GM18498 (cell line): ENCODE measurements at regions not wholly inside any gene's neighbourhood (a gene's known extent, or its start where the extent isn't known, plus 50 kb on each side); places are given as distances from the start of the nearest gene placed in this dataset.

Experiments
- ATAC-seq: cut with Tn5 transposase; IDR thresholded peaks from one replicate; pipeline ENCODE4 v1.9.1; 2021; ENCODE audit warnings: mild to moderate bottlenecking, moderate library complexity; ENCODE audit not compliant: unreplicated experiment

DNA sequence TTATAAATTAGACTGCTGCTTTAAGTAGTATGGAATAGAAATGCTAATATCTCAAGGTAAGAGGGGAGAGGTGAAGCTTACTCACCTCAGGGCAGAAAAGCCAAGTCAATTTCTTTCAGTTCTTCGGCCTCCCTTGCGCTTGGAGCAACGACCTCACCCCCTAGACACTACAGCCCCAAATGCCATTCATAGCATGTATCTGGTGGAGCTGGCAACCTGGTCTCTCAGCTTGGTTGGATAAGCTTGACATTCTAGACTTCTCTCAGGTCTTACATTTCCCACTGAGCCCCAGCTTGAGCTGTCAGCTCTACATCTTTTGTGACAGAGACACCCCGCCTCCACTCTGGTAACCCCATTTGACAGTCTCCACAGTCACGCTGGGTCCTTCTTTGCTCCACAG lies 154.9 kb downstream of the ZNF608 start:
- ATAC-seq = no peak

DNA sequence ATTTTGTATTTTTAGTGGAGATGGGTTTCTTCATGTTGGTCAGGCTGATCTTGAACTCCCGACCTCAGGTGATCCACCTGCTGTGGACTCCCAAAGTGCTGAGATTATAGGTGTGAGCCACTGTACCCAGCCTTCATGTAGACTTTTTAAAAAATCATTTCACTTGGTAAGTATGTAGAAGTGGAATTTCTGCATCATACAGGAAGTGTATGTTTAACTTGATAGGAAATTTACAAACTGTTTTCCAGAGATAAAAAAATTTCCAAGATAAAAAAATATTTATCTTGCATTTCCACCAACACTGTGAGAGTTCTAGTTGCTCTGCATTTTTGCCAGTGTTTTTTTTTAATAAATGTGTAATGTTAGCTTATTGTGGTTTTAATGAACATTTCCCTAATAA lies 155.8 kb downstream of the ZNF608 start:
- no peak for ATAC-seq

- ATAC-seq = no peak
Observed at GRCh38 chr5:124587280-124587679, 159.2 kb downstream of the ZNF608 start.

- ATAC-seq = no peak
Observed at GRCh38 chr5:124584991-124585715, 161.3 kb downstream of the ZNF608 start.

- peak; percentile 99 for ATAC-seq
Observed at GRCh38 chr5:124583469-124584350, 162.7 kb downstream of the ZNF608 start.

GRCh38 chr5:124582561-124582840 lies 163.9 kb downstream of the ZNF608 start:
- ATAC-seq = no peak

DNA sequence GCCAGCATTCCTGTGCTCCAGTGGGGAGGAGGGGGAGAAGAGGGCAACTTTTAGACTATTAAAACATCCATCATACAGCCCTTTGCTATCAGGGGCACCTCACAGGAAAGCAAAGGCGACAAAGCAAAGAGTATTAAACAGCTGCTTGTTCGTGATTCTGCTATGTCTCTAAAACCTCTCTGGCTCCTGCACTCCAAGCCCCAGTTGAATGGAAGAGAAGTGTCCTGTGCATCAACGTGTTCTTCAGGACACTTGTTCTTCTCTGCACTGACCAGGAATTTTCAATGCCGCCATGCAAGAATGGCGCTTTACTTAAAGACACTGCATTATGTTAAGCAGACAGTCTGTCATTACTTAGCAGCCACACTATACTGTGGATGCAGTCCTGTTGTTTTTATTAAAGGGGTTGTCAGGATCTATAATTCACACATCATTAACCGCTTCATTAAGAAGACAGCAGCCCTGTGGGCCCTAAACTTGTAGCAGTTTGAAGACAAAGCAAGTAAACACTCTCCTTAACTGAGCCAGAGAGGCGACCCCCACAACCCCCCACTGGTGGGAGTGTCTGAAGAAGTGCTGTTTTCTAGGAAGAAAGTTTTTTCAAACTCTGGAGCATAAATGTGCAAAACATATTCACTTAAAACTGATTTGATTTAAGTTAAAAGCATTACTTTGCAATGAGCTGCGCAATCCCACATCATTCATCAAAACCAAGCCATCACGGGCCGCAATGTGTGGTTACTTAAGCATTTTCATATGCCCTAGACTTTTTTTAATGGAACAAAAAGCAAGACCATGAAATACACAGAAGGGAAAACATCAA lies 164.5 kb downstream of the ZNF608 start:
- no peak for ATAC-seq

DNA sequence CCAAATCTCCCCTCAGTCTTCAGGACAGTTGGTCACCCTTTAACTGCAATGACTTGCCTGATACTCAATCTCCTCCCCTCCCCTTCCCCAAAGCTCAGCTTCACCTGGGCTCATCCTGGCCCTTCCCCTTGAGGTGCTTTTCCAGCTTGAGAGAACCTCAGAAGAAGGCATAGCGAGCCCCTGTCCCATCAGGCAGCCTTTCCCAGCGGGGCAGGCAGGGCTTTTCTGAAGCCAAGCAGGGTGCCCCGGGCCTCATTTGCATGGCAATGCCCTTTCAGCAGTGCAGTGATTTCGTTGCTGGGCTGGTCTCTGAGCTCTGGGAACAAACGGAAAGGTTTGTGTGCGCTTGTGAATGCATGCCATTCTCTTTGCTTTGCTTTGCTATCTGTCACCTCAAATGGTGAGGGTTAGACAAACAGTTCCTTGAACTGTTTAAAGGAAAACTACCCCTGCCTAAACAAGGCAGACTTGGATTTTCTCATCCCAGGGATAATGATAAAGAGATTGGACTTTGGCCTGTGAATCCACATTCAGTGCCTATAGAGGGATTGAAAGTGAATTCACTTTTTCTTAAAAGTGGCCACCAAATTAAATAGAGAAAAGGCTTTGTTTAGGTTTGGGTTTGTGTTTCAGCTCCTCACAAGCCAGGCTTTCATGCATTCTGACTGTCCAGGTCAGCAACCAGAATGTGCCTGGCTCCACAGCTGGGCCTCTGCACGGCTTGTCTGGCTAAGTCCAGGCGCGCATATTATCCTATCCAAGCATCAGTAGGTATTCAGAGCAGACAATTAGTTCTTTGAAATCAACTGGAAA lies 165.3 kb downstream of the ZNF608 start:
- no peak for ATAC-seq

DNA sequence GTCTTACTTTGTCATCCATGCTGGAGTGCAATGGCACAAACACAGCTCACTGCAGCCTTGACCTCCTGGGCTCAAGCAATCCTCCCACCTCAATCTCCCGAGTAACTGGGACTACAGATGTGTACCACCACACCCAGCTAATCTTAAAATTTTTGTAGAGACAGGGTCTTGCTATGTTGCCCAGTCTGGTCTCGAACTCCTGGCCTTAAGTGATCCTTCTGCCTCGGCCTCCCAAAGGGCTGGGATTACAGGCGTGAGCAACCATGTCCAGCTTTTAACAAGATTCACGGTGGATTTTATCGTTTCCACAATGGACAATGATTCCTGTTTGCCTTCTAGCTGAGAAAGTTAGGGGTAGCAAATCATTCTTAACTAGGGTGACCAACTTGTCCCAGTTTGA lies 165.9 kb downstream of the ZNF608 start:
- ATAC-seq = no peak

- ATAC-seq = peak; percentile 98
Observed at GRCh38 chr5:124576848-124577409, 169.5 kb downstream of the ZNF608 start.

DNA sequence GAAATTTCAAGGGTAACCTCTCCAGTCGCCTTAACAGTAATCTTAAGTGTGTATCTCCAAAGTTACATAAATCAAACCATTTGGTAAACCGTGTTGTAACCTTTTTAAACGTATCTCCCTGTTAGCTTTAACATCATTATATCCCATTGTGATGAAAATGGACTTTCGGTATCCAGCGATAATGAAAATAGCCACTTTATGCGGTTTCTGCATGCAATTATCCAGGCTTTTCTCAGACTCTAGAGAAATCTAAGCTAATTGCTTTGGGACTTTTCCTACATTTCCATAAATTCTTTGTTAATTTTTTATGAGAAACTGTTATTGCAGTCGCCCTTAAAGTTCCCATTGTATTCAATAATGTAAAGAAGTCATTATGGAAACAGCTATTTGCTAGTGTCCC lies 170.7 kb downstream of the ZNF608 start:
- no peak for ATAC-seq

DNA sequence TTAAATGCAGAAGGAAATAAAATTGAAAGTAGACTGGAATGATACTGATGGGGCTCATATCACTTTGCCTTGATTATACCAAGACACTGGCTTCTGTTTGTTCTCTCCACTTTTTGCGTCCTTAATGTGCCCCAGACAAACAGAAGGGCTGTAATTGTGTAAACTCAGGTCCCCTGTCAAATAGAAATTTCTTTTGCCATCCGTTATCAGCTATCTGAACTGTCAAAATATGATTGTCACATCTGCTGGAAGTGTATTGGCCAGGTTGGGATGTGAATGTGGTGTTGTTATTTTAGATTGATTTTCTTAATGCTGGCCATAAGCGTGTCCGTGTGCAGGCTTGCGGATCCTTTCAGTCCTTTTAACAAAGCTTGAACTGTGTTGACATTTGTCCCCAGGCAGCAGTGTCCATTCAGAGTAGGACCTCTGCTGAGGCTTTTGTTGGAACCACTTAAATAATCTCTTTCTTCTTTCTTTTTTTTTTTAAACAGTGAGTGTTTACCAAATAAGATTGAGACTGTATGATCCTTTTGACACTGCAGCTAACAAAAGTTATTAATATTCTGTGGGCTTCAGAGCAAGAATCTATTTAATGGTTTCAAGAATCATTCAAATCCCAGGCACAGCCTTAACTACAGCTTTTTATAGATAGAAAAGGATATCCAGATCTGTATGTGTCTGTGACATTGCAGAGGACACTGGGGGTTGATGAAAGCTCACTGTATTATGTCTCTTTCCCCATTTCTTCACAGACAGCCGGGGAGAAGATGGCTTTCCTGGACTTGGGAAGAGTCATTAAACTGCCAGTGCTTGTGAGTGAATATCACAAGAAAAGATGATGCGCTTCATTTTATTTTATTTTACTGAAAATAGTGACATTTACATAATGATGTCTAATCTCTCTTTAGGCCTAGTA lies 171.7 kb downstream of the ZNF608 start:
- ATAC-seq = no peak

GRCh38 chr5:124572971-124573370 lies 173.5 kb downstream of the ZNF608 start:
- no peak for ATAC-seq

DNA sequence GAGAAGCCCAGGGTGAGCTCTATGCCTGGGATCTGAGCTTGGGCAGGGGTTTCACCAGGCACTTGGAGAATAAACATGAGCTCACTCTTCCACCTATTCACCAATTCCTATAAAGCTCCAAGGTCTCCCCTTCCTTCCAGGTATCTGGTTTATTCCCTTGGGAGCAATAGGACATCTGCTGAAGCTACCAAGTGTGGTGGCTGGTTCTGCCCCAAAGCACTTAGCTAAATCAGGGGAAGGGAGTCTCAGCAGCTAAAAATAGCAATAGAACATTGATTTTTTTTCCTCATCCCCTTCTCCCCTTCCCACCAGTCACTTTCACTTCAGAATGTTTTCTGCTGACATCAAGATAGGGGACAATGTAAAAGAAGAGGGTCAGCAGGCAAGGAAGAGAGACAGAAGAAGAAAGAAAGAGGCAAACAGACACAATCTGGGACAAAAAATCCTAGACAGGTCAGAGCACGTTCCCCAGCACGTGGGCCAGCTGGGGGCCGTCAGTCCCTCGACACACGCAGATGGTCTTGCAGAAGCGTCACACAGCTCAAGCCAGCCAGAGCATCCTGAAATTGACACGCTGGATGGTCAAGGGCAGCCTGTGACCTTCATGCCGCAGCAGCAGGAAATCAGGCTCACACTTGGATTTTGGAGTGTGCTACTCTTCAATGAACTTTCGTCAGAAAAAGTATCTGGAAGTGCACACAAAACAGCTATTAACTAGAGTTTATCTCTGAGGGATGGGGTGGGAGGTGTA lies 176.0 kb downstream of the ZNF608 start:
- ATAC-seq = no peak

GRCh38 chr5:124566875-124567450 lies 179.5 kb downstream of the ZNF608 start:
- ATAC-seq = no peak

- no peak for ATAC-seq
Observed at GRCh38 chr5:124561451-124561850, 185.0 kb downstream of the ZNF608 start.

GRCh38 chr5:124560370-124560769 lies 186.1 kb downstream of the ZNF608 start:
- ATAC-seq = no peak

- ATAC-seq = no peak
Observed at GRCh38 chr5:124557761-124558160, 188.7 kb downstream of the ZNF608 start.
